GM21619 (cell line): ENCODE measurements at regions not wholly inside any gene's neighbourhood (a gene's known extent, or its start where the extent isn't known, plus 50 kb on each side); places are given as distances from the start of the nearest gene placed in this dataset.

Experiments
- ATAC-seq: cut with Tn5 transposase; IDR thresholded peaks from one replicate; pipeline ENCODE4 v1.9.1; 2021; ENCODE audit not compliant: unreplicated experiment

- ATAC-seq, result no peak
These were observed 240.1 kb downstream of the CASP12 start for GRCh38 chr11:104658177-104658576.

- no peak for ATAC-seq
These were observed 241.2 kb downstream of the CASP12 start for GRCh38 chr11:104657083-104657482.

GRCh38 chr11:104655066-104655465, 243.2 kb downstream of the CASP12 start:
- ATAC-seq, result no peak

GRCh38 chr11:104654181-104654813, 244.0 kb downstream of the CASP12 start:
- ATAC-seq, result no peak

- no peak for ATAC-seq
These were observed 244.9 kb downstream of the CASP12 start for GRCh38 chr11:104653407-104653806.

GRCh38 chr11:104652996-104653395, 245.3 kb downstream of the CASP12 start:
- no peak for ATAC-seq

- ATAC-seq, result no peak
These were observed 248.0 kb downstream of the CASP12 start for GRCh38 chr11:104650234-104650633.

- no peak for ATAC-seq
These were observed 249.3 kb downstream of the CASP12 start for GRCh38 chr11:104649002-104649401.

- no peak for ATAC-seq
These were observed 252.7 kb downstream of the CASP12 start for GRCh38 chr11:104645261-104646222.

GRCh38 chr11:104637662-104638170, 260.5 kb downstream of the CASP12 start:
- no peak for ATAC-seq

- no peak for ATAC-seq
These were observed 265.0 kb downstream of the CASP12 start for GRCh38 chr11:104633226-104633625.

GRCh38 chr11:104630352-104630751, 267.9 kb downstream of the CASP12 start:
- no peak for ATAC-seq

- no peak for ATAC-seq
These were observed 273.0 kb downstream of the CASP12 start for GRCh38 chr11:104625246-104625645.

- no peak for ATAC-seq
These were observed 274.2 kb downstream of the CASP12 start for GRCh38 chr11:104624021-104624420.

GRCh38 chr11:104623518-104623917, 274.7 kb downstream of the CASP12 start:
- no peak for ATAC-seq

GRCh38 chr11:104620991-104621390, 277.3 kb downstream of the CASP12 start:
- ATAC-seq, result no peak

- ATAC-seq, result no peak
These were observed 278.5 kb downstream of the CASP12 start for GRCh38 chr11:104619751-104620150.

GRCh38 chr11:104618954-104619353, 279.3 kb downstream of the CASP12 start:
- no peak for ATAC-seq

- no peak for ATAC-seq
These were observed 283.3 kb downstream of the CASP12 start for GRCh38 chr11:104614961-104615360.

- ATAC-seq, result no peak
These were observed 284.1 kb downstream of the CASP12 start for GRCh38 chr11:104614117-104614680.

- ATAC-seq, result no peak
These were observed 287.6 kb downstream of the CASP12 start for GRCh38 chr11:104610635-104611034.
